CMK (cell line): ENCODE measurements at regions not wholly inside any gene's neighbourhood (a gene's known extent, or its start where the extent isn't known, plus 50 kb on each side); places are given as distances from the start of the nearest gene placed in this dataset.
A peak's percentile ranks its signal among the peaks of the same experiment; 100 is the strongest.

Source experiments
- DNase-seq: peaks from one replicate; pipeline ENCODE4 v3.0.0-alpha.2; 2010; ENCODE audit warnings: low read depth

GRCh38 chr2:12254280-12254860 is 462.4 kb upstream of the TRIB2 start:
- no peak for DNase-seq

DNA sequence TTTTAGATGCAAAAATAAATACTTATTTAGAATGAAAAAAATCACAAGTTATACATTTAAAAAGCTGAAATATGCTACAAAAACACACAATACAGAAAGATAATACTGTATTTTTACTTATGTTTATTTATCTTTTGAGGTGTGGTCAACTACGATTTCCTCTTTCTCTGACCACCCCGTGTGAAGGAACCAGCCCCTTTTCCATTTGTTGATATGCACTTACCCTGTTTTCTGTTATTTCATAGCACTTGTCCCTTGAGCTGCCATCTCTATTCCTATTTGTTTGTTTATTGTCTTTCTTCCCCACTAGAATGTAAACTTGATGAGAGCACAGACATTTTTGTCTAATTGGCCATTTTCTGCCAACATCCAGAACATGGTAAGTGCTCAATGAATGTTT is 460.5 kb upstream of the TRIB2 start:
- no peak for DNase-seq

- DNase-seq: no peak
These were observed 459.3 kb upstream of the TRIB2 start for GRCh38 chr2:12257476-12257875.

GRCh38 chr2:12259493-12259892 is 457.2 kb upstream of the TRIB2 start:
- DNase-seq: no peak

- DNase-seq: no peak
These were observed 454.6 kb upstream of the TRIB2 start for GRCh38 chr2:12261986-12262680.

DNA sequence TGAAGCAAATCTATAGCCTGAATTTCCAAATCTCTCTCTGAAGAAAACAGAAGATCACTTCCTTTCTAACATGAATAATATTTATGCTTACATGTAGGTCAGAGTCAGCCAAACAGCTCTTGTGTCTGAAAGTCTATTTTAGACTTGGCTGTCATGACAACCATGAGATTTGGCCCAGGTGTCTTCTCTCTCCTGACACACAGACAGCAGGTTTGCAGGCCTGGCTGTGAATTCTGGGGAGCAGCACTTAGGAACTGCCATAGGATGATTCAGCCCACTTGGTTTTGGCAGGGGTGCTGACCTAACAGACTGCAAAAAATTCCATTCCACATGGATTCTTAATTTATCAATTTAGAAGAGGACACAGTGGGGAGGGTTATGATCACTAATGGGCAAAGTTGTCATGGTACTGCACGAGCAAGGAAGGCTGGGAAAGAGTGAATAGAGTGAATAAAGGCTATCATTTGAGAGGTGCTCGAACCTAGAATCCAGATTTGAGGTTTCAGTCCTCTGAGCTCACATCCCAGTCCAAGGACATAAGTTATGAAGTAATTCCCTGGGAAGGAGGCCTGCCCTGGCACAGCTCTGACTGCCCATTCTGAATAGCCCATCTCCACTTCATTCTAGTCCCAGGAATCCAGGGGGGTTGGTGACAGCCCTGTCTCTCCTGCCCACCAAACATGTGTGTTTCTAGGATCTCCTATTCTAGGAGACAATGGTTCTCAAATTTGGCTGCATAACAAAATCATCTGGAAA is 453.9 kb upstream of the TRIB2 start:
- no peak for DNase-seq

DNA sequence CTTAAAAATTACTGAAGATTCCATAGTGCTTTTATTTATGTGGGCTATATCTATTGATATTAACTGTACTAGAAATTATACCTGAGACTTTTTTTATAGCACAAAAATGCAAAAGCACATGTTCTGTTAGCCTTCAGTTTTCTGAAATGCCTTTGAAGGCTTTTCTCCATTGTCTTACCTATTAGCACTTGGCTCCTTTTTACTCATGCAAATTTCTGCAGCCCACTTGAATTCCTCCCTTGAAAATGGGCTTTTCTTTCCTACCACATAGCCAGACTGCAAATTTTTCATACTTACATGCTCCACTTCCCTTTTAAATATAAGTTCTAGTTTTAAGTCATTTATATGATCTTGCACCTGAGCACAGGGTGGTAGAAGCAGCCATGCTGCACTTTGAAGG is 453.0 kb upstream of the TRIB2 start:
- no peak for DNase-seq

DNA sequence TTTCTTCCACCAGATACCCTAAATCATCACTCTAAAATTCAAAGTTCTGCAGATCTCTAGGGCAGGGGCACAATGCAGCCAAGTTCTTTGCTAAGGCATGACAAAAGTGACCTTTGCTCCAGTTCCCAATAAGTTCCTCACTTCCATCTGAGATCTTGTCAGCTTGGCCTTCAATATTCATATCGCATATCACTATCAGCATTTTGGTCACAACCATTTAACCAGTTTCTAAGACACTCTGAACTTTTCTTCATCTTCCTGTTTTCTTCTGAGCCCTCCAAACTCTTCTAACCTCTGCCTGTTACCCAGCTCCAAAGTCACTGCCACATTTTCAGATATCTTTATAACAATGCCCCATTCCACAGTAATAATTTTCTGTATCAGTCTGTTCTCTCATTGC is 452.6 kb upstream of the TRIB2 start:
- no peak for DNase-seq

DNA sequence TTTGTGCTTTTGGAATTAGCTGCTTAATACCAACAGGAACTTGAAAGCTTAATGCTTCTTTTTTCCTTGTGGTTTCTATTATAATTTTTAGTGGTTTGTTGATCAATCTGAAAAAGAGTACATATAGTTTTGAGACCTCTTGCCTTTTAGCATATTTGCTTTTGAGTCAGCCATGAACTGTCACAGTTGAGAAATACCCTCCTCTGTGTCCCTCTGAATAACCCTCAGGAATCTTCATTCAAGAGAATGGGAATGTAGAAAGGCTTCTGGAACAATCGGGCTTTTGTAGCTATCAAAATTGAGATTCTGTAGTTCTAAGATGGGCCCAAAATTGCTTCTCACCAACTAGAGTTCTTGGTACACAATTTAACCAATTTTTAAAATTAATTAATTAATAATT is 451.1 kb upstream of the TRIB2 start:
- DNase-seq: no peak

- no peak for DNase-seq
These were observed 449.7 kb upstream of the TRIB2 start for GRCh38 chr2:12267042-12267441.

- DNase-seq: no peak
These were observed 447.4 kb upstream of the TRIB2 start for GRCh38 chr2:12269041-12269972.

DNA sequence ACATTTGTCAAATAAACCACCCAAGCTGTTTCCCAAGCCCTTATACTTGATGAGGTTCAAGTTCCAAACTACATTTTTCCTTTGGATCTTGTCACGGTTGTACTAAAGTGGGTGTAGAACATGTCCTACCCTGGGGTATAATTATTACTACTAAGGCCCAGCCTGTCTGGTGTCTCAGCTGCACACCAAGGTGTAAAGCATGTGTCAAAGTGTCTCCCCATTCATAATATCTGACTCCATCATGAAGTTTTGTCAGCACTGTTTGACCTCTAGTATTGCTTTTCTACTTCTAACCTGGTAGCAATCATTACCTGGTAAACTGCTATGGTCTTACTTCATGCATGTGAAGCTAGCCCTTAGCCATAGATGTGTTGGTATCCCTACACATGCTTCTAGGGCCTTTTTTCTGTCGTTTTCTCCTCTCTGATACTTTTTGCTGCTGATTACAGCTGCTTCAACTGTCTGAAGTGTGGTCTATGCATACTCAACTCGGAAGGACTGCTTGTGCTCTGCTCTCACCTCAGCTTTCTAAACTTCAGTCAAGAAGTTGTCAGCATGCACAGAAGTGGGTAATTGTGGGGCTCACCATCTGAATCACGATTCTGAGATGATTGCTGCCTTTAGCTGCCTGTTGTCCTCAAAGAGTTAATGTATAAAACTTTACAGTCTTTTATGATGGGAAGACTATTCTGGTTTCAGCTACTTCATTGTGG is 445.7 kb upstream of the TRIB2 start:
- no peak for DNase-seq

DNA sequence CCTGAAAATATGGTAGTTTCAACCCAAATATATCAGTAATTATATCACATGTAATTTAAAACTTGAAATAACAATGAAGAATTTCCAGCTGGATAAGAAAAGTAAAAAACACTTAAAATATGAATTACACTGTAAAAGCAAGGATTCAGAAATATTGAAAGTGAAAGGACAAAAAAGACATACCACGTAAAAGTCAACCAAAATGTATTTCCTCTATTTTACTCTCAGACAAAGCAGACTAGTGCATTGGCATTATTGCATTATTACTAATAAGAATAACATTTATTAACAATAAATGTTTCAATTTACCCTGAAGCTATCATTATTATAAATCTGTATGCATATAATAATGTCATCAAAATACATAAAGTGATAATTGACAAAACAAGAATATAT is 445.1 kb upstream of the TRIB2 start:
- DNase-seq: no peak

DNA sequence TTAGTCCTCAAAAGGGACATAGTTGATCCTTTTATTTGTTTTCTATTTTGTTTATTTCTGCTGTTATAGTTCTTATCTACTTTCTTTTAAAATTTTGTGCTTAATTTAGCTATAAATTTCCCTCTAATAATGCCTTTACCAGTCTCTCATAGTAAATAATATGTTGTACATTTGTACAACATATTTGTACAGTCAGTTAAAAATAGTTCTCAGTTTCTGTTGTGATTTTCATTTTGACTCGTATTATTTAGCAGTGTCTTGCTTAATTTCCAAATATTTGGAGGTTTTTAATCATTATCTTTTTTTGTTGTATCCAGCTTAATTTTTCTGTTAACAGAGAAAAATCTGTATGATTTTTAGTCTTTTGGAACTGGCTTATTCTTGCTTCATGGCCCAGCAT is 443.6 kb upstream of the TRIB2 start:
- DNase-seq: no peak

DNA sequence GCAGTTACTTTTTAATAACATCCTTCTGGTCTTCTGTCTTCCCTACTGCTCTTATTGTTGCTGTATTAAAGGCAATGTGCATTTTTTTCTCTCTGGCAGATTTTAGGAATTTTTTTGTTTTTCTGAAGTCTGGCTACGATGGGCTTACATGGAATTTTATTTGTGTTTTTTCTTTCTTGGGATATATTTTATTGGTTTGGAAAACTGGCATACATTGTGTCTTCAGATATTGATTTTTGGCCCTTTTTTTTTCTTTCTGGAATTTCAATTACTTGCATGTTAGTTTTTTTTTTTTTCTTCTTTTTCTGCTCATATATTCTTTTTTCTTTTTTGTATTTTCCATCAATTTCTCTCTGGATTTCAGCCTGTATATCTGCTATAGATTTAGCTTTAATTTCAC is 442.1 kb upstream of the TRIB2 start:
- no peak for DNase-seq

DNA sequence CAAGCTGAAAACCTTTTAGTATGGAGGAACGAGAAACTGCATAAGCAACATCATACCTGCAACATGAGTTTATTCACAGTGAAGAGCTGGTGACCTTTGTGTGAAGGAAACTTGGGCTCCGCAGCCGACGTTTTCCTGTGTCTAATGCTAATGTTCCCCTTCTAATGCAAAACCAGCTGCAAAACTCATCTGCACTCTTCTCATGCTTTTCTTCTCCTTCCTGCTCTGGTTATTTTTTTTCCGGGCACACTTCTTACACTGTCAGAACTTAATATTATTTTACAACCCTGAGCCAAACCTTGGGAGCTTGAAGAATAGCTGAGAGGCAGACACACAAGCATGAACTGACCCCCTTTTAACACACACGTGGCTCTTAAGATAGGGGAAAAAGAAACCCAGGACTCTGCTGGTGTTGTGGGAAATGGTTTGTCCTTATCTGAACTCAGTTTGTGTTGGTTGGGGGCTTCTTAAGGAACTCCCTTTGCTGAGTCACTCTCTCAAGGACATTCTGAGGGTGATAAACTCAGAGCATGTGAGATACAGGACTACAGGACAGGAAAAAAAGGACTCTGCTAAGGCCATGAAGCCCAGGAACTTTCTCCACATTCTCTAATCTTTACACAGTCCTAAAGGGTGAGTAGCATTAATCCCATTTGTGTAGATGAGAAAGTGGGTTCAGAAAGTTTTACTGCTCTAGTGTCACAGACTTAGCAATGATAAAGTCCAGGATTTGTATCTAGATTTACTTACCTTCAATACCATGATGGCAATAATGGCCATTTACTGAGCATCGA is 439.3 kb upstream of the TRIB2 start:
- peak; percentile 98 for DNase-seq

GRCh38 chr2:12278217-12278750 is 438.5 kb upstream of the TRIB2 start:
- peak; percentile 48 for DNase-seq

GRCh38 chr2:12282780-12283695 is 433.7 kb upstream of the TRIB2 start:
- no peak for DNase-seq

- DNase-seq: no peak
These were observed 432.7 kb upstream of the TRIB2 start for GRCh38 chr2:12284037-12284436.

DNA sequence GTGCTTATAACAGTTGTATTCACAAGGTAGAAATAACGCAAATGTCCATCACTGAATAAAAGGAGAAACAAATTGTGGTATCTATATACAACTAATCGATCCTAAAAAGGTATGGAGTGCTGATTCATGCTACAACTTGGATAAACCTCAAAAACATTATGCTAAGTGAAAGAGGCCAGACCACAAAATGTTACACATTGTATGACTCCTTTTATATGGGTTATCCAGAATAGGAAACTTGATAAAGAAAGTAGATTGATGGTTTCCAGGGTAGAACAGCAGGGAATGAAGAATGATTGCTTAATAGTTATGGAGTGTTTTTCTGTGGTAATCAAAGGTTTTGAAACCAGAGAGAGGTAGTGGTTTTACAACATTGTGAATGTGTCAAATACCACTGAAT is 432.2 kb upstream of the TRIB2 start:
- DNase-seq: no peak
